Lower leg skin (tissue), 4 donors: ENCODE measurements at regions not wholly inside any gene's neighbourhood (a gene's known extent, or its start where the extent isn't known, plus 50 kb on each side); places are given as distances from the start of the nearest gene placed in this dataset.
"Not testable (repeated sequence)": the region's sequence is repeated elsewhere in the genome, so short reads cannot be mapped to it uniquely, and the experiment has no call there.

Experiments
- DNase-seq, 2 donors: peaks; one replicate each; pipeline ENCODE4 v3.0.0-alpha.2; 2019; ENCODE audit warnings: low spot score in 2 of 2
- H3K4me3 ChIP-seq: fragments of 200-600 bp; sonication (generic); 2 replicates; pipeline ENCODE4 v1.5.1; 2017; ENCODE audit warnings: mild to moderate bottlenecking, low read depth; ENCODE audit not compliant: poor library complexity, severe bottlenecking
- POLR2A ChIP-seq, 2 donors: fragments of 450-650 bp; IDR thresholded peaks; one replicate each; pipeline ENCODE4 v1.6.1; 2016 to 2017; ENCODE audit warnings: antibody characterized with exemption in 2 of 2, mild to moderate bottlenecking in 1 of 2, moderate library complexity in 1 of 2
- WGBS, 2 donors: methylation state at CpG; one replicate each; pipeline ENCODE4 v1.1.5; 2018; 5-methylcytosine and 5-hydroxymethylcytosine counted together
- intact Hi-C: fragments of 100-400 bp; cut with DNase I; formaldehyde crosslinking; loops from one replicate; pipeline ENCODE4 v1.15.0; 2023; ENCODE audit warnings: low total_unique reads
- TF ChIP-seq, protein P1 (sequence below), 3 donors: fragments of 450-650 bp; IDR thresholded peaks; one replicate each; pipeline ENCODE4 v1.5.1; 2016; ENCODE audit warnings: antibody characterized with exemption in 3 of 3, mild to moderate bottlenecking in 3 of 3, moderate library complexity in 2 of 3

DNA sequence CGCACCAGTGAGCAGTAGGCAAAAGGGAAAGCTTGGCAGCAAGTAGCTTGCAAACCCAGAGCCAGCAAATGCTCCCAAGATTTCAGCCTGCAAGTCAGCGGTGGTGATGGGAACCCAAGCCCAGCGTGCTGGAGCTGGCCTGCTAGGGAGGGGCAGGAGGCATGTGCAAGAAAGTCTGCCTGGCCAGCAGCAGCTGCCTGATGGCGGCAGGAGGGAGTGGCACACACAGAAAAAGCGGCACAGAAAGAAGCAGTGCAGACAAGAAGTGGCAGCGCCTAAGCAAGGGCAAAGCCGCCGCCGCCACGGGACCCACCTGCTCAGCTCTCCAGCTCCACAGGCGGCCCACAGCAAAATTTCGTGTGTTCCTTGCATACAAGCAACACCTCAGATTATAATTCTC is 1206.5 kb upstream of the PABPC4L start:
- H3K4me3 ChIP-seq, result no peak overlapping the region
- TF ChIP-seq, protein P1, sequence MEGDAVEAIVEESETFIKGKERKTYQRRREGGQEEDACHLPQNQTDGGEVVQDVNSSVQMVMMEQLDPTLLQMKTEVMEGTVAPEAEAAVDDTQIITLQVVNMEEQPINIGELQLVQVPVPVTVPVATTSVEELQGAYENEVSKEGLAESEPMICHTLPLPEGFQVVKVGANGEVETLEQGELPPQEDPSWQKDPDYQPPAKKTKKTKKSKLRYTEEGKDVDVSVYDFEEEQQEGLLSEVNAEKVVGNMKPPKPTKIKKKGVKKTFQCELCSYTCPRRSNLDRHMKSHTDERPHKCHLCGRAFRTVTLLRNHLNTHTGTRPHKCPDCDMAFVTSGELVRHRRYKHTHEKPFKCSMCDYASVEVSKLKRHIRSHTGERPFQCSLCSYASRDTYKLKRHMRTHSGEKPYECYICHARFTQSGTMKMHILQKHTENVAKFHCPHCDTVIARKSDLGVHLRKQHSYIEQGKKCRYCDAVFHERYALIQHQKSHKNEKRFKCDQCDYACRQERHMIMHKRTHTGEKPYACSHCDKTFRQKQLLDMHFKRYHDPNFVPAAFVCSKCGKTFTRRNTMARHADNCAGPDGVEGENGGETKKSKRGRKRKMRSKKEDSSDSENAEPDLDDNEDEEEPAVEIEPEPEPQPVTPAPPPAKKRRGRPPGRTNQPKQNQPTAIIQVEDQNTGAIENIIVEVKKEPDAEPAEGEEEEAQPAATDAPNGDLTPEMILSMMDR (IDR thresholded peaks at IDR 0.05), result no peak
- TF ChIP-seq POLR2A (IDR thresholded peaks at IDR 0.05), result no peak
- WGBS, 2 donors, result 92 to 96% methylated on average over 12 of the region's 12 CpGs
- DNase-seq, result no peak
- intact Hi-C loops, result no loop called here

DNA sequence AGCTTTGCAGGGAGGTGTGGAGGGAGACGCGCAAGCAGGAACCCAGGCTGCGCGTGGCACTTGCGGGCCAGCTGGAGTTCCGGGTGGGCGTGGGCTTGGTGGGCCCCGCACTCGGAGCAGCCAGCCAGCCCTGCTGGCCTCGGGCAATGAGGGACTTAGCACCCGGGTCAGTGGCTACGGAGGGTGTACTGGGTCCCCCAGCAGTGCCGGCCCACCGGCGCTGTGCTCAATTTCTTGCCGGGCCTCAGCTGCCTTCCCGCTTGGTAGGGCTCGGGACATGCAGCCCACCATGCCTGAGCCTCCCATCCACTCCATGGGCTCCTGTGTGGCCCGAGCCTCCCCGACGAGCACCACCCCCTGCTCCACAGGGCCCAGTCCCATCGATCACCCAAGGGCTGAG is 1205.0 kb upstream of the PABPC4L start:
- intact Hi-C loops, DNase-seq, H3K4me3 ChIP-seq: not testable (repeated sequence)
- WGBS, 2 donors, result 95 to 97% methylated on average over 19 to 21 of the region's 22 CpGs

DNA sequence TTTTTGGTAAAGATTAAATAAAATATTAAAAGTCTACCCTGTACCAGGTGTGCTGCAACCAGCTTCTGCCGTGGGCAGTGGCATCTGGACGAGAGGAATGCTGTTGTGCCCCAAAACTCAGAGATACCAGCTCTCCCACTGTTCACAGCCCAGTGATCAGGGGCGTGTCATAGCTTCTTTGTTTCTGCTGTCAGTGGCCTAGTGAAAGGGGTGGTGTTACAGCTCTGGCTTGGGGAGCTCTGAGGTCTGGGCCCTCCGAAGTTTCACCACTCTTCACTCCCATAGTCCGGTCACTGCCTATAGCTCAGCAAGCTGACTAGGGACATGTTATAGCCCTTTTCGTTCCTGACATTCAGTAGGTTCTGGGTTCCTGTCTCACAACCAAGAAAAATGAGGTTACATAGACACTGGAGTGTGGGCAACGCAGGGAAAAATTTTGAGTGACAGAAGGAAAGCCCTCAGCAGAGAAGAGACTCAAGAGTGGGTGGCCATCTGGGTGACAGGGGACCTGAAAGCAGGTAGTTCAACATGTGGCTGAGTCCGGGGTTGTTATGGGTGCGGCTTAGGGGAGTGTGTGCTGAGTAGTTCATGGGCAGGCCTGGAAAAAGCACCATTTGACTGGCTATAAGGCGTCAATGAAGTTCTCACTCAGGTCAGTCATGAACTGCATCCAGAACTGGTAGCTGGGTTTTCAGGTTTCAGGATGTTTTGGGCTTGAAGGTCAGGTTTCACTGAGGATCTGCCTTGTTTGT is 1184.4 kb upstream of the PABPC4L start:
- WGBS, 2 donors, result 86% methylated on average over 10 of the region's 10 CpGs
- no peak overlapping the region for H3K4me3 ChIP-seq
- no peak for DNase-seq
- intact Hi-C loops, result no loop called here
- TF ChIP-seq, protein P1 (IDR thresholded peaks at IDR 0.05), result no peak
- no peak for TF ChIP-seq POLR2A (IDR thresholded peaks at IDR 0.05)

DNA sequence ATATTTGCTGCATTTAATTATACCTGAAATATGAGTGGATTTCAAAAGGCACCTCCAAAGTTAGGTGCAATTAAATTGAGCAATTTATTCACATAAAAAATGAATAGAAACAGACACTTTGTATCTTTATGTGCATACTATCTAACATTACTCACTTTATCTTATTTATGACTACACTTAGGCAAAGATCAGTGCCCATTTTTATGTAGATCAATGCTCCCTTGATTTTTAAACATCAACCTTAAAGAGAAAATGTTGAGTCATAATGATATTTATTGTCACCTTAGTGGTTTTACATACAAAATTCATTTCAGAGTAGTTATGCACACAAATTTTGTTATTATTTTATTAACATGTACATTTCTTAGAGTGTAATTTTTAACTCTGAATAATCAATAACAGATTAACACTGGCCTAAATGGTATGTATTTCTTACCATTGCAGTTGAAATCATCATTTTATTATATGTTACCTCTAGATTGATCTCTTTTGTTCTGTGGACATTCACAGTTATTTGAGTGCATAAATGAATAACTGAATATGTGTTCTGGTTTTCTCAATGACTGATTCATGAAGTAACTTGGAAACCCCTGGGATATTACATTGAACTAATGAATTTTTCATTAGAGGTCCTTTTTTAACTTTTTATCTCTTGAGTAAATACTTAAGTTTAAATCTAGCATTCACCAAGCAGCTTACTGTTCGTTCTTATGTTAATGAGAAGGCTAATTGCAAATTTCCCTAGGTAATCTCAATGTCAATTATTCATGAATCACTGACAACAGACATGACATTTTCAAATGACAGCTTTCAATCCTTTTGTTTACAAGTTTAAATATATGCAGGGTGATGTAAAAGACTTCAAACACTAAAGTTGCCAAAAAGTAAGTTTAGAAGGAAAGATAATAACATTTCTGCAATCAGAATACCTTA is 1182.0 kb upstream of the PABPC4L start:
- no peak for TF ChIP-seq POLR2A (IDR thresholded peaks at IDR 0.05)
- TF ChIP-seq, protein P1 (IDR thresholded peaks at IDR 0.05), result no peak
- H3K4me3 ChIP-seq, result no peak overlapping the region
- 39 to 51% methylated on average over 1 of the region's 1 CpG for WGBS, 2 donors
- no peak for DNase-seq
- intact Hi-C loops, result no loop called here

DNA sequence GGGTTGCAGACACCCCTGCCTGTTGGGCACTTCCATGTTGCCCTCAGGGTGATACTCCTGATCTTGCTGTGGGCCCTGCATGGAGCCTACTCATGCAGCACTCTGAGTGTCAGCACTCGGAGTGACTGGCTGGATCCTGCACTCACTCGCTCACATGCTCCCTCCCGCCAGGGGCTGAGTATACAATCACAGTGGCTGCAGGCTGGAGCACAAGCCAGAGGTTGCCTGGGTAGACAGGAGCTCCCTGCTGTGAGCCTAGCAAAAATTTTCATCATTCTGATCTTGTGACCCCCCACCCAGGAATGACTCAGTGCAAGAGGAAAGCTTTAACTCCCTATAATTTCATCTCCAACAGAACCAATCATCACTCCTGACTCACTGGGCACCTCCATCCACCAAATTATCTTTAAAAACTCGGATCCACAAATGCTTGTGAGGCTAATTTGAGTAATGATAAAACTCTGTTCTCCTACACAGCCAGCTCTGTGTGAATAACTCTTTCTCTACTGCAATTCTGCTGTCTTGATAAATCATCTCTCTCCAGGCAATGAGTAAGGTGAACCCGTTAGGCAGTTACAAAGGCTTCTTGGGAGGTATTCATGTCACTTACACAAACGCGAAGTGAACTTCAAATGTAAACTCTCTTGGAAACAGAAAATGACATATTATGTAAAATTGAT is 1180.8 kb upstream of the PABPC4L start:
- no peak overlapping the region for H3K4me3 ChIP-seq
- TF ChIP-seq POLR2A (IDR thresholded peaks at IDR 0.05), result no peak
- TF ChIP-seq, protein P1 (IDR thresholded peaks at IDR 0.05), result no peak
- intact Hi-C loops, result no loop called here
- 66 to 71% methylated on average over 7 of the region's 7 CpGs for WGBS, 2 donors
- DNase-seq, result no peak

DNA sequence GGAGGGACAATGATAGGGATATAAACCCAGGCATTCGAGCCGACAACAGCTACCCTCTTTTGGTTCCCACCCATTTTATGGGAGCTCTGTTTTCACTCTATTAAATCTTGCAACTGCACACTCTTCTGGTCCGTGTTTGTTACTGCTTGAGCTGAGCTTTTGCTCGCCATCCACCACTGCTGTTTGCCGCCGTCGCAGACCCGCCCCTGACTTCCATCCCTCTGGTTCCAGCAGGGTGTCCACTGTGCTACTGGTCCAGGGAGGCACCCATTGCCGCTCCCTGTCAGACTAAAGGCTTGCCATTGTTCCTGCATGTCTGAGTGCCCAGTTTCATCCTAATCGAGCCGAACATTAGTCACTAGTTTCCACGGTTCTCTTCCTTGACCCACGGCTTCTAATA is 1170.5 kb upstream of the PABPC4L start:
- intact Hi-C loops, result no loop called here
- TF ChIP-seq, protein P1 (IDR thresholded peaks at IDR 0.05), result no peak
- TF ChIP-seq POLR2A (IDR thresholded peaks at IDR 0.05), result no peak
- H3K4me3 ChIP-seq, result no peak overlapping the region
- DNase-seq, result no peak
- WGBS, 2 donors, result 91% methylated on average over 13 of the region's 13 CpGs
